ENCODE measurements at regions not wholly inside any gene's neighbourhood (a gene's known extent, or its start where the extent isn't known, plus 50 kb on each side); places are given as distances from the start of the nearest gene placed in this dataset.

DNA sequence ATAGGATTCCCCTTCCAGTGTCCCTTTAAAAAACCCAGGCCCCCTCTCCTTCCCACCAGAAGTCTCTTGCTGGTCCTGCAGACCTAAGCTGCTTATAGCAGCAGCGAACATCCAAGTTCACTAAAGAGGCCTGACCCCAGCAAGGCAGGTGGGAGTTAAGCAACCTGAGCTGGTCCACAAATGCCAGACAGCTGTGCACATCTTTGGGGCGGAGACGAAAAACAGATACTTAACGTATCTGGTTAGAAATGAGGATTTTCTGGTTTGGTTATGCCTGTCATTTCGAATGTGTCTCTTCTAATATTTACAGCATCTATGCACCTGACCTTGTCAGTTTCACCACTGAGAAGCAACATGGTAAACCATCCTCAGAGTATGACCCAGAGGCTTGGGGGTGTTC, 87.8 kb downstream of the SLC2A10 start:
- no peak overlapping the region for H3K27ac ChIP-seq
- peaks cover 6% of the 10 kb centered on the region for H3K27me3 ChIP-seq (replicated peaks)
- in situ Hi-C loops (cut with HindIII; ENCODE audit: low pct_ligation_motif_present, low sequenced_read_pairs): no loop called here
- H3K4me3 ChIP-seq (ENCODE audit: low read depth, low read length): no peak overlapping the region
- no peak for DNase-seq
- TF ChIP-seq, protein P1, sequence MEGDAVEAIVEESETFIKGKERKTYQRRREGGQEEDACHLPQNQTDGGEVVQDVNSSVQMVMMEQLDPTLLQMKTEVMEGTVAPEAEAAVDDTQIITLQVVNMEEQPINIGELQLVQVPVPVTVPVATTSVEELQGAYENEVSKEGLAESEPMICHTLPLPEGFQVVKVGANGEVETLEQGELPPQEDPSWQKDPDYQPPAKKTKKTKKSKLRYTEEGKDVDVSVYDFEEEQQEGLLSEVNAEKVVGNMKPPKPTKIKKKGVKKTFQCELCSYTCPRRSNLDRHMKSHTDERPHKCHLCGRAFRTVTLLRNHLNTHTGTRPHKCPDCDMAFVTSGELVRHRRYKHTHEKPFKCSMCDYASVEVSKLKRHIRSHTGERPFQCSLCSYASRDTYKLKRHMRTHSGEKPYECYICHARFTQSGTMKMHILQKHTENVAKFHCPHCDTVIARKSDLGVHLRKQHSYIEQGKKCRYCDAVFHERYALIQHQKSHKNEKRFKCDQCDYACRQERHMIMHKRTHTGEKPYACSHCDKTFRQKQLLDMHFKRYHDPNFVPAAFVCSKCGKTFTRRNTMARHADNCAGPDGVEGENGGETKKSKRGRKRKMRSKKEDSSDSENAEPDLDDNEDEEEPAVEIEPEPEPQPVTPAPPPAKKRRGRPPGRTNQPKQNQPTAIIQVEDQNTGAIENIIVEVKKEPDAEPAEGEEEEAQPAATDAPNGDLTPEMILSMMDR (IDR thresholded peaks at IDR 0.05; ENCODE audit: low read depth, low read length, missing control alignments): no peak
- H3K36me3 ChIP-seq (replicated peaks): no peaks in the 10 kb centered on the region

- H3K27ac ChIP-seq: no peak overlapping the region
- H3K4me3 ChIP-seq (ENCODE audit: low read depth, low read length): no peak overlapping the region
- no peaks in the 10 kb centered on the region for H3K36me3 ChIP-seq (replicated peaks)
- in situ Hi-C loops (cut with HindIII; ENCODE audit: low pct_ligation_motif_present, low sequenced_read_pairs): no loop called here
- TF ChIP-seq, protein P1 (IDR thresholded peaks at IDR 0.05; ENCODE audit: low read depth, low read length, missing control alignments): no peak
- no peak for DNase-seq
- H3K27me3 ChIP-seq (replicated peaks): peaks cover 4% of the 10 kb centered on the region
Observed at GRCh38 chr20:46798430-46798829, 89.0 kb downstream of the SLC2A10 start.

- in situ Hi-C loops (cut with HindIII; ENCODE audit: low pct_ligation_motif_present, low sequenced_read_pairs): no loop called here
- Histone ChIP-seq H3K27ac (no peak overlapping the region), H3K36me3 (replicated peaks) (no peaks in the 10 kb centered on the region), H3K4me3 (ENCODE audit: low read depth, low read length) (no peak overlapping the region), H3K27me3 (replicated peaks) (peaks cover 6% of the 10 kb centered on the region)
- no peak for DNase-seq
- TF ChIP-seq, protein P1 (IDR thresholded peaks at IDR 0.05; ENCODE audit: low read depth, low read length, missing control alignments): no peak
Observed at GRCh38 chr20:46799781-46800408, 90.4 kb downstream of the SLC2A10 start.

DNA sequence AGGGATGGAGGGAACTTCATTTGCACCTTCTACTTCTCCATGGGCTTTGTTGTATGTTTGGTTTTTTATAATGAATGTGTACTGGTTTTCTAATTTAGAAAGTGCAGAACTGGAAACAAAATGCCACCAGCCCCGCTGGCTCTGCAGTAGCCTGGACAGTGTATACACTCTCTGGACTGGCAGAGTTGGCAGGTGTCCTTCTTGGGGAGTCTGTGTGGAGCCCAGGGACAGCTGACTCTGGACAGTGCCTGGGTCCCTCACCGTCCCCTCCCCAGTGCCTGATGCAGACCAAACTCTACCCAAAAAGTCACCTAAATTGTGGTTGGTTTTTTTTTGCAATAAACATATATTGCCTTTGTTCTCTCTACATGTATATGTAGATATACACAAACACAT, 91.0 kb downstream of the SLC2A10 start:
- Histone ChIP-seq H3K27me3 (replicated peaks) (peaks cover 6% of the 10 kb centered on the region), H3K36me3 (replicated peaks) (no peaks in the 10 kb centered on the region), H3K4me3 (ENCODE audit: low read depth, low read length) (no peak overlapping the region), H3K27ac (no peak overlapping the region)
- TF ChIP-seq, protein P1 (IDR thresholded peaks at IDR 0.05; ENCODE audit: low read depth, low read length, missing control alignments): no peak
- DNase-seq: no peak
- in situ Hi-C loops (cut with HindIII; ENCODE audit: low pct_ligation_motif_present, low sequenced_read_pairs): no loop called here

- in situ Hi-C loops (cut with HindIII; ENCODE audit: low pct_ligation_motif_present, low sequenced_read_pairs): no loop called here
- no peak for DNase-seq
Observed at GRCh38 chr20:46801003-46801702, 91.7 kb downstream of the SLC2A10 start.

More at GRCh38 chr20:46801003-46801702, 91.7 kb downstream of the SLC2A10 start:
- TF ChIP-seq, protein P1 (IDR thresholded peaks at IDR 0.05; ENCODE audit: low read depth, low read length, missing control alignments): no peak
- Histone ChIP-seq H3K27ac (no peak overlapping the region), H3K36me3 (replicated peaks) (no peaks in the 10 kb centered on the region), H3K4me3 (ENCODE audit: low read depth, low read length) (no peak overlapping the region), H3K27me3 (replicated peaks) (peaks cover 6% of the 10 kb centered on the region)
